ENCODE measurements at regions not wholly inside any gene's neighbourhood (a gene's known extent, or its start where the extent isn't known, plus 50 kb on each side); places are given as distances from the start of the nearest gene placed in this dataset.
A peak's percentile ranks its signal among the peaks of the same experiment; 100 is the strongest.

- no peak for DNase-seq (ENCODE audit: low spot score)
These were observed 152.7 kb upstream of the SERP2 start for GRCh38 chr13:44220948-44221347.

GRCh38 chr13:44221657-44222056 lies 152.0 kb upstream of the SERP2 start:
- no peak for DNase-seq (ENCODE audit: low spot score)

GRCh38 chr13:44223770-44224444 lies 149.7 kb upstream of the SERP2 start:
- no peak for DNase-seq (ENCODE audit: low spot score)

GRCh38 chr13:44224450-44225149 lies 149.0 kb upstream of the SERP2 start:
- DNase-seq (ENCODE audit: low spot score): peak; percentile 19

- DNase-seq (ENCODE audit: low spot score): no peak
These were observed 144.1 kb upstream of the SERP2 start for GRCh38 chr13:44229371-44230030.

GRCh38 chr13:44230071-44230470 lies 143.6 kb upstream of the SERP2 start:
- DNase-seq (ENCODE audit: low spot score): no peak

- no peak for DNase-seq (ENCODE audit: low spot score)
These were observed 142.9 kb upstream of the SERP2 start for GRCh38 chr13:44230736-44231135.

- DNase-seq (ENCODE audit: low spot score): no peak
These were observed 141.7 kb upstream of the SERP2 start for GRCh38 chr13:44231786-44232516.

GRCh38 chr13:44232774-44233173 lies 140.8 kb upstream of the SERP2 start:
- DNase-seq (ENCODE audit: low spot score): no peak

- no peak for DNase-seq (ENCODE audit: low spot score)
These were observed 139.1 kb upstream of the SERP2 start for GRCh38 chr13:44234566-44234965.

GRCh38 chr13:44236370-44236769 lies 137.3 kb upstream of the SERP2 start:
- no peak for DNase-seq (ENCODE audit: low spot score)

GRCh38 chr13:44236801-44237207 lies 136.8 kb upstream of the SERP2 start:
- no peak for DNase-seq (ENCODE audit: low spot score)

GRCh38 chr13:44237276-44237767 lies 136.3 kb upstream of the SERP2 start:
- peak; percentile 78 for DNase-seq (ENCODE audit: low spot score)

- no peak for DNase-seq (ENCODE audit: low spot score)
These were observed 135.7 kb upstream of the SERP2 start for GRCh38 chr13:44237881-44238421.

GRCh38 chr13:44240611-44241145 lies 132.9 kb upstream of the SERP2 start:
- no peak for DNase-seq (ENCODE audit: low spot score)

GRCh38 chr13:44241638-44242037 lies 132.0 kb upstream of the SERP2 start:
- DNase-seq (ENCODE audit: low spot score): no peak

GRCh38 chr13:44242766-44243165 lies 130.9 kb upstream of the SERP2 start:
- no peak for DNase-seq (ENCODE audit: low spot score)

- peak; percentile 95 for DNase-seq (ENCODE audit: low spot score)
These were observed 130.3 kb upstream of the SERP2 start for GRCh38 chr13:44243198-44243857.

GRCh38 chr13:44244288-44244687 lies 129.3 kb upstream of the SERP2 start:
- DNase-seq (ENCODE audit: low spot score): peak; percentile 87

- DNase-seq (ENCODE audit: low spot score): no peak
These were observed 124.2 kb upstream of the SERP2 start for GRCh38 chr13:44249431-44249836.

GRCh38 chr13:44252938-44253337 lies 120.7 kb upstream of the SERP2 start:
- DNase-seq (ENCODE audit: low spot score): no peak

Data from pons (tissue), 1 donor.